ENCODE measurements at regions not wholly inside any gene's neighbourhood (a gene's known extent, or its start where the extent isn't known, plus 50 kb on each side); places are given as distances from the start of the nearest gene placed in this dataset.

- H3K27ac ChIP-seq (ENCODE audit: low read length) = no peak overlapping the region
- no peaks in the 10 kb centered on the region for H3K9me3 ChIP-seq (ENCODE audit: control insufficient read depth in 2 of 2, low read length in 2 of 2)
- no peaks in the 10 kb centered on the region for H3K27me3 ChIP-seq (ENCODE audit: control insufficient read depth in 1 of 2, insufficient read depth in 2 of 2, low read length in 2 of 2)
- no peak overlapping the region for H3K9ac ChIP-seq (ENCODE audit: low read length in 2 of 2)
- H3K4me1 ChIP-seq (ENCODE audit: control insufficient read depth, insufficient read depth, low read length) = peaks cover 3% of the 10 kb centered on the region
- no peaks in the 10 kb centered on the region for H3K36me3 ChIP-seq (ENCODE audit: control insufficient read depth in 2 of 2, insufficient read depth in 2 of 2, low read length in 2 of 2)
- no peak overlapping the region for H3K4me3 ChIP-seq (ENCODE audit: low read length in 2 of 2)
These were observed 301.0 kb upstream of the MGAT5 start for GRCh38 chr2:133952896-133953295.

GRCh38 chr2:133953524-133953923 is 300.3 kb upstream of the MGAT5 start:
- Histone ChIP-seq H3K27me3 (ENCODE audit: control insufficient read depth in 1 of 2, insufficient read depth in 2 of 2, low read length in 2 of 2) (no peaks in the 10 kb centered on the region), H3K27ac (ENCODE audit: low read length) (no peak overlapping the region), H3K4me1 (ENCODE audit: control insufficient read depth, insufficient read depth, low read length) (peaks cover 3% of the 10 kb centered on the region), H3K9ac (ENCODE audit: low read length in 2 of 2) (no peak overlapping the region), H3K9me3 (ENCODE audit: control insufficient read depth in 2 of 2, low read length in 2 of 2) (no peaks in the 10 kb centered on the region), H3K36me3 (ENCODE audit: control insufficient read depth in 2 of 2, insufficient read depth in 2 of 2, low read length in 2 of 2) (no peaks in the 10 kb centered on the region), H3K4me3 (ENCODE audit: low read length in 2 of 2) (no peak overlapping the region)

GRCh38 chr2:133954636-133955035 is 299.2 kb upstream of the MGAT5 start:
- H3K4me1 ChIP-seq (ENCODE audit: control insufficient read depth, insufficient read depth, low read length) = peaks cover 3% of the 10 kb centered on the region
- H3K4me3 ChIP-seq (ENCODE audit: low read length in 2 of 2) = no peak overlapping the region
- no peaks in the 10 kb centered on the region for H3K36me3 ChIP-seq (ENCODE audit: control insufficient read depth in 2 of 2, insufficient read depth in 2 of 2, low read length in 2 of 2)
- no peak overlapping the region for H3K27ac ChIP-seq (ENCODE audit: low read length)
- no peaks in the 10 kb centered on the region for H3K27me3 ChIP-seq (ENCODE audit: control insufficient read depth in 1 of 2, insufficient read depth in 2 of 2, low read length in 2 of 2)
- no peak overlapping the region for H3K9ac ChIP-seq (ENCODE audit: low read length in 2 of 2)
- H3K9me3 ChIP-seq (ENCODE audit: control insufficient read depth in 2 of 2, low read length in 2 of 2) = no peaks in the 10 kb centered on the region

- H3K36me3 ChIP-seq (ENCODE audit: control insufficient read depth in 2 of 2, insufficient read depth in 2 of 2, low read length in 2 of 2) = no peaks in the 10 kb centered on the region
- peaks cover 3% of the 10 kb centered on the region for H3K4me1 ChIP-seq (ENCODE audit: control insufficient read depth, insufficient read depth, low read length)
- no peak overlapping the region for H3K27ac ChIP-seq (ENCODE audit: low read length)
- H3K9me3 ChIP-seq (ENCODE audit: control insufficient read depth in 2 of 2, low read length in 2 of 2) = no peaks in the 10 kb centered on the region
- H3K27me3 ChIP-seq (ENCODE audit: control insufficient read depth in 1 of 2, insufficient read depth in 2 of 2, low read length in 2 of 2) = no peaks in the 10 kb centered on the region
- H3K9ac ChIP-seq (ENCODE audit: low read length in 2 of 2) = no peak overlapping the region
- H3K4me3 ChIP-seq (ENCODE audit: low read length in 2 of 2) = no peak overlapping the region
These were observed 298.7 kb upstream of the MGAT5 start for GRCh38 chr2:133955169-133955568.

GRCh38 chr2:133956434-133956935 is 297.4 kb upstream of the MGAT5 start:
- no peak overlapping the region for H3K27ac ChIP-seq (ENCODE audit: low read length)
- no peaks in the 10 kb centered on the region for H3K27me3 ChIP-seq (ENCODE audit: control insufficient read depth in 1 of 2, insufficient read depth in 2 of 2, low read length in 2 of 2)

GRCh38 chr2:133957724-133958480 is 296.0 kb upstream of the MGAT5 start:
- Histone ChIP-seq H3K27ac (ENCODE audit: low read length) (no peak overlapping the region), H3K36me3 (ENCODE audit: control insufficient read depth in 2 of 2, insufficient read depth in 2 of 2, low read length in 2 of 2) (no peaks in the 10 kb centered on the region), H3K4me3 (ENCODE audit: low read length in 2 of 2) (no peak overlapping the region), H3K9me3 (ENCODE audit: control insufficient read depth in 2 of 2, low read length in 2 of 2) (no peaks in the 10 kb centered on the region), H3K4me1 (ENCODE audit: control insufficient read depth, insufficient read depth, low read length) (peaks cover 3% of the 10 kb centered on the region), H3K27me3 (ENCODE audit: control insufficient read depth in 1 of 2, insufficient read depth in 2 of 2, low read length in 2 of 2) (no peaks in the 10 kb centered on the region), H3K9ac (ENCODE audit: low read length in 2 of 2) (no peak overlapping the region)

More at GRCh38 chr2:133956434-133956935, 297.4 kb upstream of the MGAT5 start:
- peaks cover 3% of the 10 kb centered on the region for H3K4me1 ChIP-seq (ENCODE audit: control insufficient read depth, insufficient read depth, low read length)
- no peak overlapping the region for H3K9ac ChIP-seq (ENCODE audit: low read length in 2 of 2)
- no peaks in the 10 kb centered on the region for H3K36me3 ChIP-seq (ENCODE audit: control insufficient read depth in 2 of 2, insufficient read depth in 2 of 2, low read length in 2 of 2)
- no peak overlapping the region for H3K4me3 ChIP-seq (ENCODE audit: low read length in 2 of 2)
- no peaks in the 10 kb centered on the region for H3K9me3 ChIP-seq (ENCODE audit: control insufficient read depth in 2 of 2, low read length in 2 of 2)

GRCh38 chr2:133959066-133959465 is 294.8 kb upstream of the MGAT5 start:
- H3K4me1 ChIP-seq (ENCODE audit: control insufficient read depth, insufficient read depth, low read length) = peaks cover 3% of the 10 kb centered on the region
- H3K4me3 ChIP-seq (ENCODE audit: low read length in 2 of 2) = no peak overlapping the region
- no peaks in the 10 kb centered on the region for H3K9me3 ChIP-seq (ENCODE audit: control insufficient read depth in 2 of 2, low read length in 2 of 2)
- no peaks in the 10 kb centered on the region for H3K36me3 ChIP-seq (ENCODE audit: control insufficient read depth in 2 of 2, insufficient read depth in 2 of 2, low read length in 2 of 2)
- H3K27ac ChIP-seq (ENCODE audit: low read length) = no peak overlapping the region
- H3K27me3 ChIP-seq (ENCODE audit: control insufficient read depth in 1 of 2, insufficient read depth in 2 of 2, low read length in 2 of 2) = no peaks in the 10 kb centered on the region
- H3K9ac ChIP-seq (ENCODE audit: low read length in 2 of 2) = no peak overlapping the region

GRCh38 chr2:133966720-133967304 is 287.1 kb upstream of the MGAT5 start:
- no peak overlapping the region for H3K27ac ChIP-seq (ENCODE audit: low read length)
- H3K9ac ChIP-seq (ENCODE audit: low read length in 2 of 2) = no peak overlapping the region
- no peaks in the 10 kb centered on the region for H3K36me3 ChIP-seq (ENCODE audit: control insufficient read depth in 2 of 2, insufficient read depth in 2 of 2, low read length in 2 of 2)
- H3K27me3 ChIP-seq (ENCODE audit: control insufficient read depth in 1 of 2, insufficient read depth in 2 of 2, low read length in 2 of 2) = peaks cover 0 to 2% of the 10 kb centered on the region in 2 donors
- no peaks in the 10 kb centered on the region for H3K4me1 ChIP-seq (ENCODE audit: control insufficient read depth, insufficient read depth, low read length)
- H3K4me3 ChIP-seq (ENCODE audit: low read length in 2 of 2) = no peak overlapping the region
- H3K9me3 ChIP-seq (ENCODE audit: control insufficient read depth in 2 of 2, low read length in 2 of 2) = no peaks in the 10 kb centered on the region

GRCh38 chr2:133967326-133967725 is 286.5 kb upstream of the MGAT5 start:
- H3K36me3 ChIP-seq (ENCODE audit: control insufficient read depth in 2 of 2, insufficient read depth in 2 of 2, low read length in 2 of 2) = no peaks in the 10 kb centered on the region
- H3K27ac ChIP-seq (ENCODE audit: low read length) = no peak overlapping the region
- H3K4me1 ChIP-seq (ENCODE audit: control insufficient read depth, insufficient read depth, low read length) = no peaks in the 10 kb centered on the region
- no peaks in the 10 kb centered on the region for H3K9me3 ChIP-seq (ENCODE audit: control insufficient read depth in 2 of 2, low read length in 2 of 2)
- H3K27me3 ChIP-seq (ENCODE audit: control insufficient read depth in 1 of 2, insufficient read depth in 2 of 2, low read length in 2 of 2) = peaks cover 0 to 2% of the 10 kb centered on the region in 2 donors
- no peak overlapping the region for H3K9ac ChIP-seq (ENCODE audit: low read length in 2 of 2)
- H3K4me3 ChIP-seq (ENCODE audit: low read length in 2 of 2) = no peak overlapping the region

- Histone ChIP-seq H3K27me3 (ENCODE audit: control insufficient read depth in 1 of 2, insufficient read depth in 2 of 2, low read length in 2 of 2) (peaks cover 0 to 2% of the 10 kb centered on the region in 2 donors), H3K9ac (ENCODE audit: low read length in 2 of 2) (no peak overlapping the region), H3K36me3 (ENCODE audit: control insufficient read depth in 2 of 2, insufficient read depth in 2 of 2, low read length in 2 of 2) (no peaks in the 10 kb centered on the region), H3K4me3 (ENCODE audit: low read length in 2 of 2) (no peak overlapping the region), H3K27ac (ENCODE audit: low read length) (no peak overlapping the region), H3K4me1 (ENCODE audit: control insufficient read depth, insufficient read depth, low read length) (peaks cover 3% of the 10 kb centered on the region), H3K9me3 (ENCODE audit: control insufficient read depth in 2 of 2, low read length in 2 of 2) (no peaks in the 10 kb centered on the region)
These were observed 285.4 kb upstream of the MGAT5 start for GRCh38 chr2:133968446-133968845.

GRCh38 chr2:133970641-133971040 is 283.2 kb upstream of the MGAT5 start:
- no peak overlapping the region for H3K9ac ChIP-seq (ENCODE audit: low read length in 2 of 2)
- H3K4me1 ChIP-seq (ENCODE audit: control insufficient read depth, insufficient read depth, low read length) = peaks cover 3% of the 10 kb centered on the region
- H3K9me3 ChIP-seq (ENCODE audit: control insufficient read depth in 2 of 2, low read length in 2 of 2) = no peaks in the 10 kb centered on the region
- no peak overlapping the region for H3K27ac ChIP-seq (ENCODE audit: low read length)
- H3K36me3 ChIP-seq (ENCODE audit: control insufficient read depth in 2 of 2, insufficient read depth in 2 of 2, low read length in 2 of 2) = no peaks in the 10 kb centered on the region
- H3K4me3 ChIP-seq (ENCODE audit: low read length in 2 of 2) = no peak overlapping the region
- peaks cover 0 to 2% of the 10 kb centered on the region in 2 donors for H3K27me3 ChIP-seq (ENCODE audit: control insufficient read depth in 1 of 2, insufficient read depth in 2 of 2, low read length in 2 of 2)
